ENCODE measurements at regions not wholly inside any gene's neighbourhood (a gene's known extent, or its start where the extent isn't known, plus 50 kb on each side); places are given as distances from the start of the nearest gene placed in this dataset.
"Not testable (repeated sequence)": the region's sequence is repeated elsewhere in the genome, so short reads cannot be mapped to it uniquely, and the experiment has no call there.

- DNase-seq (ENCODE audit: low spot score), result peak; percentile 6
Observed at GRCh38 chrX:65451663-65452062, 82.9 kb downstream of the LAS1L start.

GRCh38 chrX:65420154-65420553 is 114.4 kb downstream of the LAS1L start:
- no peak for DNase-seq (ENCODE audit: low spot score)

- not testable (repeated sequence) for DNase-seq (ENCODE audit: low spot score)
Observed at GRCh38 chrX:65407662-65408061, 126.9 kb downstream of the LAS1L start.

GRCh38 chrX:65407157-65407626 is 127.4 kb downstream of the LAS1L start:
- peak; percentile 1 for DNase-seq (ENCODE audit: low spot score)

GRCh38 chrX:65406532-65406931 is 128.1 kb downstream of the LAS1L start:
- peak; percentile 2 for DNase-seq (ENCODE audit: low spot score)

GRCh38 chrX:65392284-65392683 is 142.3 kb downstream of the LAS1L start:
- DNase-seq (ENCODE audit: low spot score), result no peak

- DNase-seq (ENCODE audit: low spot score), result not testable (repeated sequence)
Observed at GRCh38 chrX:65389120-65389519, 145.5 kb downstream of the LAS1L start.

Data from GM03348 (cell line).